ENCODE measurements at regions not wholly inside any gene's neighbourhood (a gene's known extent, or its start where the extent isn't known, plus 50 kb on each side); places are given as distances from the start of the nearest gene placed in this dataset.
A peak's percentile ranks its signal among the peaks of the same experiment; 100 is the strongest.

- DNase-seq (ENCODE audit: low read depth, low spot score) = no peak
Observed at GRCh38 chr4:10929818-10930217, 245.2 kb upstream of the CLNK start.

GRCh38 chr4:10925996-10926395 is 241.4 kb upstream of the CLNK start:
- peak; percentile 33 for DNase-seq (ENCODE audit: low read depth, low spot score)

- no peak for DNase-seq (ENCODE audit: low read depth, low spot score)
Observed at GRCh38 chr4:10924274-10924673, 239.7 kb upstream of the CLNK start.

- DNase-seq (ENCODE audit: low read depth, low spot score) = peak; percentile 83
Observed at GRCh38 chr4:10917566-10917965, 233.0 kb upstream of the CLNK start.

GRCh38 chr4:10898072-10898471 is 213.5 kb upstream of the CLNK start:
- no peak for DNase-seq (ENCODE audit: low read depth, low spot score)

GRCh38 chr4:10897076-10897475 is 212.5 kb upstream of the CLNK start:
- no peak for DNase-seq (ENCODE audit: low read depth, low spot score)

GRCh38 chr4:10893395-10893794 is 208.8 kb upstream of the CLNK start:
- no peak for DNase-seq (ENCODE audit: low read depth, low spot score)

GRCh38 chr4:10891866-10892265 is 207.3 kb upstream of the CLNK start:
- no peak for DNase-seq (ENCODE audit: low read depth, low spot score)

GRCh38 chr4:10889819-10890218 is 205.3 kb upstream of the CLNK start:
- DNase-seq (ENCODE audit: low read depth, low spot score) = no peak

- peak; percentile 10 for DNase-seq (ENCODE audit: low read depth, low spot score)
Observed at GRCh38 chr4:10879411-10880110, 195.0 kb upstream of the CLNK start.

- DNase-seq (ENCODE audit: low read depth, low spot score) = no peak
Observed at GRCh38 chr4:10878861-10879260, 194.3 kb upstream of the CLNK start.

GRCh38 chr4:10877076-10877475 is 192.5 kb upstream of the CLNK start:
- DNase-seq (ENCODE audit: low read depth, low spot score) = no peak

- no peak for DNase-seq (ENCODE audit: low read depth, low spot score)
Observed at GRCh38 chr4:10875144-10875799, 190.7 kb upstream of the CLNK start.

GRCh38 chr4:10873809-10874208 is 189.2 kb upstream of the CLNK start:
- DNase-seq (ENCODE audit: low read depth, low spot score) = no peak

- no peak for DNase-seq (ENCODE audit: low read depth, low spot score)
Observed at GRCh38 chr4:10872833-10873517, 188.4 kb upstream of the CLNK start.

GRCh38 chr4:10866666-10867065 is 182.1 kb upstream of the CLNK start:
- DNase-seq (ENCODE audit: low read depth, low spot score) = no peak

GRCh38 chr4:10861036-10861435 is 176.5 kb upstream of the CLNK start:
- no peak for DNase-seq (ENCODE audit: low read depth, low spot score)

GRCh38 chr4:10856271-10856782 is 171.8 kb upstream of the CLNK start:
- DNase-seq (ENCODE audit: low read depth, low spot score) = no peak

- DNase-seq (ENCODE audit: low read depth, low spot score) = no peak
Observed at GRCh38 chr4:10853196-10853595, 168.6 kb upstream of the CLNK start.

GRCh38 chr4:10841697-10842096 is 157.1 kb upstream of the CLNK start:
- no peak for DNase-seq (ENCODE audit: low read depth, low spot score)

- DNase-seq (ENCODE audit: low read depth, low spot score) = no peak
Observed at GRCh38 chr4:10837151-10837550, 152.6 kb upstream of the CLNK start.

- DNase-seq (ENCODE audit: low read depth, low spot score) = no peak
Observed at GRCh38 chr4:10832806-10833628, 148.4 kb upstream of the CLNK start.

All from smooth muscle cell of the brain vasculature (primary cell).